DOHH2 (cell line): ENCODE measurements at regions not wholly inside any gene's neighbourhood (a gene's known extent, or its start where the extent isn't known, plus 50 kb on each side); places are given as distances from the start of the nearest gene placed in this dataset.

Experiments
- H3F3A ChIP-seq: fragments of 200-600 bp; sonication (generic), shearing (Covaris generic); 2 replicates; pipeline ENCODE4 v1.6.0; 2016; ENCODE audit warnings: antibody characterized with exemption, mild to moderate bottlenecking; ENCODE audit not compliant: control insufficient read depth, insufficient read depth
- H3K27ac ChIP-seq: fragments of 200-600 bp; sonication (generic); 2 replicates; pipeline ENCODE4 v1.5.1; 2014; ENCODE audit warnings: low read depth, mild to moderate bottlenecking, low read length, moderate library complexity
- H3K27me3 ChIP-seq: fragments of 200-600 bp; sonication (generic); 2 replicates; pipeline ENCODE4 v1.6.1; 2014; ENCODE audit warnings: mild to moderate bottlenecking, low read length, mixed read lengths; ENCODE audit not compliant: control insufficient read depth
- H3K36me3 ChIP-seq: fragments of 200-600 bp; sonication (generic); 2 replicates; pipeline ENCODE4 v1.6.1; 2014; ENCODE audit warnings: mild to moderate bottlenecking, low read length, moderate library complexity, mixed read lengths; ENCODE audit not compliant: control insufficient read depth
- H3K4me1 ChIP-seq: fragments of 200-600 bp; sonication (generic); 2 replicates; pipeline ENCODE4 v1.6.1; 2014; ENCODE audit warnings: mild to moderate bottlenecking, low read length, mixed read lengths; ENCODE audit not compliant: control insufficient read depth
- H3K4me2 ChIP-seq: fragments of 200-600 bp; sonication (generic); 2 replicates; pipeline ENCODE4 v1.6.0; 2014; ENCODE audit warnings: mild to moderate bottlenecking, low read length, moderate library complexity
- H3K4me3 ChIP-seq: fragments of 200-600 bp; sonication (generic); 2 replicates; pipeline ENCODE4 v1.5.1; 2014; ENCODE audit warnings: mild to moderate bottlenecking, low read length, mixed read lengths
- H3K79me2 ChIP-seq: fragments of 200-600 bp; sonication (generic); 2 replicates; pipeline ENCODE4 v1.6.1; 2014; ENCODE audit warnings: mild to moderate bottlenecking, low read length, mixed read lengths; ENCODE audit not compliant: control insufficient read depth
- H3K9me2 ChIP-seq: fragments of 200-600 bp; sonication (generic); replicated peaks from 2 replicates; pipeline ENCODE4 v1.6.1; 2014; ENCODE audit warnings: mild to moderate bottlenecking, low read length, mixed read lengths; ENCODE audit not compliant: control insufficient read depth
- H3K9me3 ChIP-seq: fragments of 200-600 bp; sonication (generic); 2 replicates; pipeline ENCODE4 v1.6.1; 2014; ENCODE audit warnings: antibody characterized with exemption, low read length, mixed read lengths; ENCODE audit not compliant: control insufficient read depth, insufficient read depth
- H4K20me1 ChIP-seq: fragments of 200-600 bp; sonication (generic); 2 replicates; pipeline ENCODE4 v1.6.0; 2014; ENCODE audit warnings: low read depth, mild to moderate bottlenecking, antibody characterized with exemption, low read length, moderate library complexity; ENCODE audit not compliant: control insufficient read depth, insufficient read depth
- EZH2phosphoT487 ChIP-seq: fragments of 200-600 bp; sonication (generic); IDR thresholded peaks from 2 replicates; pipeline ENCODE4 v1.6.1; 2017; ENCODE audit warnings: borderline replicate concordance, mild to moderate bottlenecking, antibody characterized with exemption, low read length, moderate library complexity, mixed read lengths
- TF ChIP-seq, protein P1 (sequence below): fragments of 200-600 bp; sonication (generic); IDR thresholded peaks from one replicate; pipeline ENCODE4 v1.5.1; 2014; ENCODE audit warnings: antibody characterized with exemption, mild to moderate bottlenecking, low read depth, low read length; ENCODE audit not compliant: poor library complexity, severe bottlenecking

DNA sequence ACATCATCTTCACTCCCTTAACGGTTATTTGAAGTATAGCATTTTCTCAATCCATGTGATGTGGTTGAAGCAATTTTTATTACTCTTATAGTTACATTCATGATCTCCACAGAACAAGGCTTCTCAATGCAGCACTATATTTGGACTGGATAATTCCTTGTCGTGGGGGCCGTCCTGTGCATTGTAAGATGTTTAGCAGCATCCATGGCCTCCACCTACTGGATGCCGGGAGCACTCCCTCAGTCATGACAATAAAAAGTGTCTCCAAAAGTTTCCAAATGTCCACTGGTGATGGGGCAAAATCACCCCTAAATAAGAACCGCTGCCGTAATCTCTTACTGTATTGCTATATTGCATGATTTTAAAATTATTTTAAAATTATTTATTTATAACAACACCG, 110.6 kb upstream of the DDX18 start:
- no peaks in the 10 kb centered on the region for H3K36me3 ChIP-seq
- no peaks in the 10 kb centered on the region for H3K9me2 ChIP-seq
- no peak overlapping the region for H3K4me3 ChIP-seq
- H3K27me3 ChIP-seq: no peaks in the 10 kb centered on the region
- H3K4me1 ChIP-seq: no peaks in the 10 kb centered on the region
- TF ChIP-seq EZH2phosphoT487: no peak
- TF ChIP-seq, protein P1, sequence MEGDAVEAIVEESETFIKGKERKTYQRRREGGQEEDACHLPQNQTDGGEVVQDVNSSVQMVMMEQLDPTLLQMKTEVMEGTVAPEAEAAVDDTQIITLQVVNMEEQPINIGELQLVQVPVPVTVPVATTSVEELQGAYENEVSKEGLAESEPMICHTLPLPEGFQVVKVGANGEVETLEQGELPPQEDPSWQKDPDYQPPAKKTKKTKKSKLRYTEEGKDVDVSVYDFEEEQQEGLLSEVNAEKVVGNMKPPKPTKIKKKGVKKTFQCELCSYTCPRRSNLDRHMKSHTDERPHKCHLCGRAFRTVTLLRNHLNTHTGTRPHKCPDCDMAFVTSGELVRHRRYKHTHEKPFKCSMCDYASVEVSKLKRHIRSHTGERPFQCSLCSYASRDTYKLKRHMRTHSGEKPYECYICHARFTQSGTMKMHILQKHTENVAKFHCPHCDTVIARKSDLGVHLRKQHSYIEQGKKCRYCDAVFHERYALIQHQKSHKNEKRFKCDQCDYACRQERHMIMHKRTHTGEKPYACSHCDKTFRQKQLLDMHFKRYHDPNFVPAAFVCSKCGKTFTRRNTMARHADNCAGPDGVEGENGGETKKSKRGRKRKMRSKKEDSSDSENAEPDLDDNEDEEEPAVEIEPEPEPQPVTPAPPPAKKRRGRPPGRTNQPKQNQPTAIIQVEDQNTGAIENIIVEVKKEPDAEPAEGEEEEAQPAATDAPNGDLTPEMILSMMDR: no peak
- H3K27ac ChIP-seq: no peak overlapping the region
- H3K9me3 ChIP-seq: peaks cover 3% of the 10 kb centered on the region; the same call in 1 of the 2 replicates
- H3K79me2 ChIP-seq: no peaks in the 10 kb centered on the region
- no peaks in the 10 kb centered on the region for H3F3A ChIP-seq
- H4K20me1 ChIP-seq: no peaks in the 10 kb centered on the region
- no peak overlapping the region for H3K4me2 ChIP-seq

DNA sequence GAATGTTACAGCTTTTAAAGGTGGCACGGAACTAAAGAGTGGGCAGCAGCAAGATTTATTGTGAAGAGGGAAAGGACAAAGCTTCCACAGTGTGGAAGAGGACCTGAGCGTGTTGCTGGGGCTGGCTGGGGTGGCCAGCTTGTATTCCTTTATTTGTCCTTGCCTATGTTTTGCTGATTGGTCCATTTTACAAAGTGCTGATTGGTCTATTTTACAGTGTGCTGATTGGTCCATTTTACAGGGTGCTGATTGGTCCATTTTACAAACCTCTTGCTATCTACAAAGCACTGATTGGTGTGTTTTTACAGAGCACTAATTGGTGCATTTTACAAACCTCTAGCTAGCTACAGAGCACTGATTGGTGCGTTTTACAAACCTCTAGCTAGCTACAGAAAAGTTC, 109.7 kb upstream of the DDX18 start:
- H3K79me2 ChIP-seq: no peaks in the 10 kb centered on the region
- H3K9me3 ChIP-seq: peaks cover 3% of the 10 kb centered on the region; the same call in 1 of the 2 replicates
- H4K20me1 ChIP-seq: no peaks in the 10 kb centered on the region
- H3K27me3 ChIP-seq: no peaks in the 10 kb centered on the region
- H3K27ac ChIP-seq: no peak overlapping the region
- no peak overlapping the region for H3K4me3 ChIP-seq
- TF ChIP-seq, protein P1: no peak
- TF ChIP-seq EZH2phosphoT487: no peak
- no peaks in the 10 kb centered on the region for H3F3A ChIP-seq
- no peaks in the 10 kb centered on the region for H3K36me3 ChIP-seq
- no peaks in the 10 kb centered on the region for H3K4me1 ChIP-seq
- no peak overlapping the region for H3K4me2 ChIP-seq
- no peaks in the 10 kb centered on the region for H3K9me2 ChIP-seq

DNA sequence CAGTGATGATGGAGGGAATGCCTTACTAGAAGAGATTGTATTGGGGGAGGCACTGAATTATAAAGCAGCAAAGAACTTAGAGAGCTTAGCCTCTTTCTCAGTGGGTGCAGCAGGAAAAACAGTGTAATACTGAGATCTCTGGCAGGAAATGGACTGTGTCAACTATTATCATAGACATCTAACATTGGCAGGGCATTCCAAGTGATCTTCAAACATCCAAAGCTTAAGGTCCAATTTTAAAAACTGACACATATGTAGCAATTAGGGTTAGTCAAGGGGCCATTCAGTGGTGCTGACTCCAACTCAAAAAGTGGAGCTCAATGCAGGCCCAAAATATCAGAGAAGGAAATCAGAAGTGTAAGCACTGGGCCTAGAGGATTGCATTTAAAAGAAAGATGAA, 106.6 kb upstream of the DDX18 start:
- H3K27ac ChIP-seq: no peak overlapping the region
- no peaks in the 10 kb centered on the region for H3K79me2 ChIP-seq
- no peak overlapping the region for H3K4me3 ChIP-seq
- peaks cover 3% of the 10 kb centered on the region; the same call in 1 of the 2 replicates for H3K9me3 ChIP-seq
- no peaks in the 10 kb centered on the region for H3K27me3 ChIP-seq
- H3F3A ChIP-seq: no peaks in the 10 kb centered on the region
- no peaks in the 10 kb centered on the region for H3K4me1 ChIP-seq
- H3K9me2 ChIP-seq: no peaks in the 10 kb centered on the region
- H3K36me3 ChIP-seq: no peaks in the 10 kb centered on the region
- no peak overlapping the region for H3K4me2 ChIP-seq
- TF ChIP-seq, protein P1: no peak
- no peak for TF ChIP-seq EZH2phosphoT487
- no peaks in the 10 kb centered on the region for H4K20me1 ChIP-seq

DNA sequence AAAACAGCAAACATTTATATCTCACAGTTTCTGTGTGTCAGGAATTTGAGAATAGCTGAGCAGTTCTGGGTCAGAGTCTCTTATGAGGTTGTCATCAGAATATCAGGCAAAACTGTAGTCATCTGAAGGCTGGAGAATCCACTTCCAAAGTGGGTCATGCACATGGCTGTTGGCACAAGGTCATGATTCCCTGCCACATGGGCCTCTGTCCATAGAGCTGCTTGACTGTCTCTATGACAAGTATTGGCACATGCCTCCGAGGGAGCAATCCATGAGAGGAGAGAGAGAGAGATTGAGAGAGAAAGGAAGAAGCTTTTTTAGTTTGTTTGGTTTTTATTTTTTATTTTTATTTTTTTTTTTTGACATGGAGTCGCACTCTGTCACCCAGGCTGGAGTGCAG, 101.8 kb upstream of the DDX18 start:
- no peaks in the 10 kb centered on the region for H3K4me1 ChIP-seq
- H4K20me1 ChIP-seq: no peaks in the 10 kb centered on the region
- H3K79me2 ChIP-seq: no peaks in the 10 kb centered on the region
- no peak overlapping the region for H3K4me3 ChIP-seq
- no peaks in the 10 kb centered on the region for H3K9me2 ChIP-seq
- no peak overlapping the region for H3K27ac ChIP-seq
- no peaks in the 10 kb centered on the region for H3K36me3 ChIP-seq
- TF ChIP-seq, protein P1: no peak
- no peak for TF ChIP-seq EZH2phosphoT487
- no peaks in the 10 kb centered on the region for H3F3A ChIP-seq
- no peak overlapping the region for H3K4me2 ChIP-seq
- H3K9me3 ChIP-seq: no peaks in the 10 kb centered on the region
- H3K27me3 ChIP-seq: no peaks in the 10 kb centered on the region
